Stimulated activated CD8-positive, alpha-beta memory T cell treated with anti-CD3 and anti-CD28 coated beads, Interleukin-7, amount 100 ng/mL, for 48 hours (primary cell): ENCODE measurements at regions not wholly inside any gene's neighbourhood (a gene's known extent, or its start where the extent isn't known, plus 50 kb on each side); places are given as distances from the start of the nearest gene placed in this dataset.
"Not testable (repeated sequence)": the region's sequence is repeated elsewhere in the genome, so short reads cannot be mapped to it uniquely, and the experiment has no call there.

Experiments used
- DNase-seq, 2 donors: peaks; one replicate each; pipeline ENCODE4 v3.0.0-alpha.2; 2020; ENCODE audit warnings: low read depth in 1 of 2; ENCODE audit errors: extremely low read depth in 1 of 2

DNA sequence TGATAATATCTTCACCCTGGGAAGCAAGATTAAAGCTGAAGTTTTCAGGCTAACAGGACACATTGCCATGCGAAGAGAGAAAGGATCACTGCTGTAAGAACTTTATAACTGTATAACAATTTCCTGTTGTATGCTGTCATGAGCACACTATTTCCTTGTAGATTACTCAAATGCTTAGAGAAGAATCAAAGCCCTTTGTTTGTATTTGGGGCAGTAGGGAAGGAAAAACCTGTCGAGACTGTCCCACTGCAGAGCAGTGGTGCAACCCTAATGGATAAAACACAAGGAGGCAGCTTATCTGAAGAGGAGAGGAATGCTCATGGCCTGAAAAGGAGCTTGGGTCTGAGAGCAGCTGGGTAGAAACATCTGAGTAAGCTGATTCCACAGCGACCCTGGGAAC lies 327.7 kb upstream of the NPSR1 start:
- DNase-seq = no peak

DNA sequence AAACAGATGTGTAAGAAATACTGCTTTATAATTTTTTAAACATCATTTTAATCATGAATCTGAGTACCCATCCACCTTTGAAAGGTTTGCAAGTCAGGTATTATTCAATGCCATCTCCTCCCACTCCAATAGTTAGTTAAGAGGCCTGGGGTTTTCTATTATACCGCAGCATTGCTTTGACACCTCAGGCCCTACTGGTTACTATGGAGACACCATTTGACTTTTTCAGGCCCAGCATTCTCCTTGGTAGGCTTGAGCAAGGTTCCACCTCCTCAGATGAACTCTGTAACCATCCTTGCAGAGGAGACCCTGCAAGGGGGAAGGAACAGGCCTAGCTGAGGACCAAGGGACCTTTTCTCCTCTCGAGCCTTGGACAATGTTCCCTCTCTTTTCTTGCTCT lies 326.9 kb upstream of the NPSR1 start:
- no peak for DNase-seq

- DNase-seq = no peak
Measured at GRCh38 chr7:34332006-34332405, 326.0 kb upstream of the NPSR1 start.

- DNase-seq = no peak
Measured at GRCh38 chr7:34333184-34333583, 324.8 kb upstream of the NPSR1 start.

GRCh38 chr7:34333925-34334324 lies 324.1 kb upstream of the NPSR1 start:
- no peak for DNase-seq

GRCh38 chr7:34337163-34337562 lies 320.9 kb upstream of the NPSR1 start:
- no peak for DNase-seq

- DNase-seq = no peak
Measured at GRCh38 chr7:34338961-34339526, 319.0 kb upstream of the NPSR1 start.

DNA sequence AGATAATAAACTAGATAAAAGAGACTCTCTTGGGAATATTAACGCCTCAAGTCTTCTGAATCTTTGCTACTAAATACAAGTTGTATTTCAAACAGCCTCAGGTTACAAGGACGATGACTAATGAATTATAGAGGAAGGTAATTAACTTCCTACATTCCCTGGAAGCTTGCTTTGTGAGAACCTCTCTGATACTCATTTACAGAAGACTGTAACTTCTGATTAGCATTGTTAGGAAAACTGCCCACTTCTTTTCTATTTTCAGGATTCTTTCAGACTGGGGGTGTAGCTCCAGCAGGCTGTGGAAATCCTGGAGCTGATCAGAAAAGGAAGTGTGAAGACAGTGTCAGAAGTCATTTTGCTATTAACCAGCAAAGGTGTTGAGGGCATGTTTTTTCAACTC lies 316.7 kb upstream of the NPSR1 start:
- no peak for DNase-seq

DNA sequence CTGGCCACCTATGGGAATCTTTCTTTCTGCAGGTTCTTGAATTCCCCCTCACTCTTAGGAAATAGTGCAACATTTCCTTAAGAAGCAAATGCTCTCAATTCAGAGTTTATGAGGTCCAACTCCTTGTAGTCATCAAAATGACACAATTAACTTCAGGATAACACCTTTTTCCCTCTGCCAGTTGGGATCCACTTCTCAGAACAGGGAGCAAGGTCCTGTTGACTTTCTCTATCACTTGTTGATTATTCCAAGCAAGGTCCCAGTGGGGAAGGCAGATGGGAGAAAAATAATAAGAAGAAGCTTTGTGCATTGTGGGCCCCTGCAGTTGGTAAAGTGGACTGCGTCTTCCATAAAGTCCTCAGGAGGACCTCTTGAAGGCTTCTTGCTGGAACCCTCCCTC lies 315.6 kb upstream of the NPSR1 start:
- DNase-seq = no peak

DNA sequence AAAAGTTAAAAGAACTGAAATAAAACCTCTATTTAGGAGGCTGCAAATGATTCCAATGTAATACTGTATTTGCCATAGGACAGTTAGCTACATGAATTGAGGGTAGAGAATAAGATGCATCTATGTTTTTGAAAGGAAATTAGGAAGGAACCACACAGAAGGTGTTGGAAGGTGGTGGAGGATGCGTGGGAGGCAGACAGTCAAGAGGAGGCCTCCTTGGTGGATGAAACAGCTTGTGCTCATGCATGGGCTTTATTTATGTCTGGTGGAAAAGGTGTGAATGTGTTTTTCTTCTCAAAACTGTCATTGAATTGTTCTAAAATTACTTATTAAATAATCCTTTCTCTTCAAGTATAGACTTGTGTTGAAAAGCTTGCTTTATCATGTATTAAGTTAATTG lies 314.4 kb upstream of the NPSR1 start:
- no peak for DNase-seq

GRCh38 chr7:34354011-34354410 lies 304.0 kb upstream of the NPSR1 start:
- no peak for DNase-seq

GRCh38 chr7:34354899-34355298 lies 303.1 kb upstream of the NPSR1 start:
- no peak for DNase-seq

DNA sequence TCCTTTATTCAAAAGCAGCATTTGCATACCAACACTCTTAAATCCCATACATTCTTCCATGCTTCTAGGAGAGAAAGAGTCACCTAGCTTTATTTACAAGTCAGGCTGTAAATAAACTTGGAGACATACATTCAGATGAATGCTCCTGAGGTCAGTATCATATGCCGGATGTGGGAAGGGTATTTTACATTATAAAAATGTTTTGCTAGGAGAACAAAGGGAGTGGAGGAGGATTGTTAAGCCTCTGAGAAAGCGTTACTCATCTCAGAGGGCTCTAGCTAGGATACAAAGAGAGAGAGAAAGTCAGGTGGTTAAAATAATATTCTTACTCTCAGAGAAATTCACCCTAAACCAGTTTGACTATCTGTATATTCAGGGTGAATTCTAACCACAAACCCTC lies 300.9 kb upstream of the NPSR1 start:
- DNase-seq = no peak

DNA sequence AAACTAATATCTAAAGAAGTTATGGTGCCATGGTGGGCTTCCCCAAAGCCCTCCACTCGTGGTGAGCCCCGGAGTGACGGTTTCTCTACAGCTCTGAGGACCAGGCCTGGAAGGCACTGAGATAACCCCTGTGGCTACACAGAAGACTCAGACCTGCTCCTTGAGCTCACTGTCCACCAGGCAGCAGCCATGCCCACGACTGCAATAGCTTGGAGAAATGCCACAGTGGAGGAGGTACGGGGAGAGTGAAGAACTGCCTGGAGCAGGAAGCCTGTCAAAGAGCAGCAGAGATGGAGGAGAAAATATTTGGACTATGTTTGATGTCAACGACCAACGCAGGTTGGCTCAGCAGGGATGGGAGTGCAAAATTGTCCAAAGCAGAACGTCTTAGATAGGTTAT lies 300.1 kb upstream of the NPSR1 start:
- no peak for DNase-seq

DNA sequence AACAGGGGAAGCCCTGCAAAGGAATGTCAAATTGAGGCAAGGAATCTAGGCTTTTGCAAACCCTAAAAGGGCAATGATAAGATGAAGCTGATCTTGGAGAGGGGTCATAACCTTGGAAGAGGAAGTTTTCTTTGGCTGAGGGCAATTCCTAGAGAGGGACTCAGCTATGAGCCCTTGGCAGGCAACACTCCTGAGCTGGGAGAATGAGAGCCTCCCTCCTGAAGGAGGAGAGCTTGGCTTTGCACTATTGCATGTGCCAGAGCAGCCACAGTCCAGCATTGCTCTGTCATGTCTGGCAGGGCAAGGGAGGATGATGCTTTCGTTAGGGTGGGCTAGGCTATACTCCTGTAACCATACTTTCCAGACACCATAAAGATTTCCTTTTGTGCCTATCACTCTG lies 299.4 kb upstream of the NPSR1 start:
- not testable (repeated sequence) for DNase-seq

DNA sequence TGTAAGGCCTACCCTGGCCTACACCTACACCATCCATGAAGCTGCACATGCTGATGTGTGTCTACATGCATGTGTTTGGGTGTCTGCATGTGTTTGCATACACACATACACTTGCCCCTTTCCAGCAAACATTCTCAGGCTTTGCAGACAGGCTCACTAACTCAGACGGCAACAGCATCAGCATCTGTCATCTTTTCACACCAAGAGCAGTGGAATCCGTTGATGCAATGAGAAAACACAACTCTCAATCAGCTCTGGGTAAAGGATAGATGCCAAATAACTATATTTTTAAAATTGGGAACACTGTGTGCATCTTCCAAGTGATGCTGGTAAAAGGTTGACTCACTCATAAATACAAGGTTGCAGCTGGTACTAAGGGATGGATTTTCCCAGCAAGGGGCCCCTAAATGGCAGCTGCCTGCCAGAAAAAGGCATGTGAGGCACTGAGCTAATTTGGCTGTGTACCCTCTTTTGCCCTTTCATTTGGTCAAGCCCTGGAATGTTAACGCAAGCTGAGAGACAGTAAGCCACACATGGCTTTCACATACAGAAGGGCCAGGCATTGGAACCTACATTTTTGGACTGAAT lies 296.3 kb upstream of the NPSR1 start:
- DNase-seq = no peak

DNA sequence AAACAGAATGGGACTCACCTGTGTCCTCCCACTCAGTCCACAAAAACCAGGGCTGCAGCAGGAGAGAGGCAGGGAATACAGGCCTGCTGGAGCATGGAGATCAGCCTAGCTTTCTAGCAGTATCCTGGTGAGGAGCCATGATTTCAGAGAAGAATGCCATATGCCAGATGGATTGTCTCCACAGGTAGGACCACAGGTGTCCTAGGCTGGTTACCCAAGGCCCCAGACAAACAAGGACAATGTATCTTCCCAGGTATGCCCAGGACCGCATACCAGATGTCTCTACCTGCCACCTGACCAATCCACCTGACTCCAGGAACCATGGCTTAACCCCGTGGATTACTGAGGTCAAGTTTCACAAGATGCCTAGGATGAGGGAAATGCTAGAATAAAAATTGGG lies 295.4 kb upstream of the NPSR1 start:
- no peak for DNase-seq

- no peak for DNase-seq
Measured at GRCh38 chr7:34364130-34364529, 293.9 kb upstream of the NPSR1 start.

GRCh38 chr7:34365011-34365410 lies 293.0 kb upstream of the NPSR1 start:
- DNase-seq = no peak

- DNase-seq = no peak
Measured at GRCh38 chr7:34365611-34366010, 292.4 kb upstream of the NPSR1 start.

DNA sequence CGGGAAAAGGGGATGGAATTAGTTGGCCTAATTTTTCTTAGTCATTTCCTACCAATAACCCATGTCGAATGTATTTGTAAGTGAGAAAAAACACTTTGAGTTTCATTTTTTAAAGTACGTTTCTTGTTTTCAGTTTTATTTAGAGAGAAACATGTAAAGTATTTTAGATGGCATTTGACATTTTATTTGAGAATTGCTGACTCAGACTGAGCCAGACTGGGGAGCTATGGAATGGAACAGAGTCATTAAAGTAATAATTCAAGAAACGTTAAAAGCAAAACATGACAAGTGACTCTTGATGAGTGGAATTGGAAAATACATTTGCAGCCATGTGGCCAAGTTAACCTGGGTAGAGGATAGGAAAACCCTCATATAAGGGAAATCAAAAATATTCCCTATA lies 286.1 kb upstream of the NPSR1 start:
- no peak for DNase-seq

DNA sequence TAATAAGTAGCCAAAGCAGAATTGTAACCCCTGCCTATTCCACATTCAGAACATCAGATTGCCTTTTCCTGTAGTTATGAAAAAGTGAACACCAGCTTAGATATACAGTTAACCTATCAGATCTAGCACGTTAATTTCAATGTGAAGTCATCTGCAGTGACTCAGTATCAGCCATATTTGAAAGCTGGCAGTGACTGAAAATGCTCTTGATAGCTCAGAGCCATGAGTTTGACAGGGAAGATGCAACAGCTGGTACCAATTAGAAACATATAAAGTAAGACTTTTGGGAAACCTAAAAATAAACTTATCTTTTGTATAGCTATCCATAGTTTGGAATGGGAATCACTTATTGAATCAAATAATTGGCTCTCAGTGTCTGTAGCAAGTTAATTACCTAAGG lies 284.1 kb upstream of the NPSR1 start:
- no peak for DNase-seq

DNA sequence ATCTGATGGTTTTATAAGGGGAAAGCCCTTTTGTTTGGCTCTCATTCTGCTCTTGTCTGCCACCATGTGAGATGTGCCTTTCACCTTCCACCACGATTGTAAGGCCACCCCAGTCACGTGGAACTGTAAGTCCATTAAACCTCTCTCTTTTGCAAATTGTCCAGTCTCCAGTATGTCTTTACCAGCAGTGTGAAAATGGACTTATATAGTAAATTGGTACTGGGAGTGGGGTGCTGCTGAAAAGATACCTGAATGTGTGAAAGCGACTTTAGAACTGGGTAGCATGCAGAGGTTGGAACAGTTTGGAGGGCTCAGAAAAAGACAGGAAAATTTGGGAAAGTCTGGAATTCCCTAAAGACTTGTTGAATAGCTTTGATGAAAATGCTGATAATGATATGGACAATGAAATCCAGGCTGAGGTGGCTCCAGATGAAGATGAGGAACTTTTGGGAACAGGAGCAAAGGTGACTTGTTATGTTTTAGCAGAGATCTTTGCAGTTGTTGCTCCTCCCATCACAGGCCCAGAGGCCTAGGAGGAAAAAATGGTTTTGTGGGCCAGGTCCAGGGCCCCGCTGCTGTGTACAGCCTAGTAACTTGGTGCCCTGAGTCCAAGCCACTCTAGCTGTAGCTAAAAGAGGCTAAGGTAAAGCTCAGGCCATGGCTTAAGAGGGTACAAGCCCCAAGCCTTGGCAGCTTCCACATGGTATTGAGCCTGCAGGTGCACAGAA lies 275.7 kb upstream of the NPSR1 start:
- DNase-seq = no peak
